ENCODE measurements at regions not wholly inside any gene's neighbourhood (a gene's known extent, or its start where the extent isn't known, plus 50 kb on each side); places are given as distances from the start of the nearest gene placed in this dataset.

GRCh38 chr2:82525744-82526143 lies 1933.3 kb downstream of the SUCLG1 start:
- TF ChIP-seq CTCF (IDR thresholded peaks at IDR 0.05) (no peak), POLR2A (IDR thresholded peaks at IDR 0.05; ENCODE audit: low read length) (no peak), USF2 (IDR thresholded peaks at IDR 0.05) (no peak), ZC3H11A (IDR thresholded peaks at IDR 0.05) (no peak), HOXB13 (CRISPR knock-in tag; IDR thresholded peaks at IDR 0.05; ENCODE audit: low read depth) (no peak), CHD4 (IDR thresholded peaks at IDR 0.05; ENCODE audit: borderline replicate concordance) (no peak)
